ENCODE measurements at regions not wholly inside any gene's neighbourhood (a gene's known extent, or its start where the extent isn't known, plus 50 kb on each side); places are given as distances from the start of the nearest gene placed in this dataset.

GRCh38 chr6:16974704-16975359, 127.0 kb upstream of the STMND1 start:
- DNase-seq, result no peak

DNA sequence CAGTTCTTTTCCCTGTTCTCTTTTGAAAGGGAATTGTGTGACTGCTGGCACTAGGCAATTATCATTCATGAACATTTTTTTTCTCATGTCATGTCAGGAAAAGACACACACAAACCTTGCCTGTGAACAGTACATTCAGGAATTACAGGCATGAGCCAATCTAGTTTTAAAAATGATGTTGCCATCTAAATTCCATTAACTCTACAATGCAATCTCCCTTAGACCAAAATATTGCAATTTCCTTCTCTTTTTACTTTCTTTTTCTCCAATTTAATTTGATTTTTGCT, 127.5 kb upstream of the STMND1 start:
- no peak for DNase-seq

GRCh38 chr6:16973545-16974386, 128.1 kb upstream of the STMND1 start:
- no peak for DNase-seq

DNA sequence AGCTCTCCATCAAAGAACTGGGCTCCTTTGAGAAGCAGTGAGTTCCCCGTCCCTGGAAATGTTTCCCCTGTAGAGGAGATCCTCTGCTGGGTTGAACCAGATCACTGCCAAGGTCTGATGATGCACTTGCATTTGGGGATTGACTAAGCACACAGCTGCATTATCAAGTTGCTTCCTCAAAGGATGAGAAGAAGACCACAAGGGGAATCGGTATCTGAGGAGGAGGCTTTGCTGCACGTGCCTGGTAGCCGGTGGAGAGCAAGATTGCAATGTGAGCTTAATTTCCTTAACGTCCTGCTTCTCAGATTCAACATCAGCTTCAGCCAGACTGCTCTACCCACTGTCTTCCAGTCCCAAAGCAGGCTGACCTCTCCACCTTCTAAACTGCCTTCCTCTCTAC, 128.8 kb upstream of the STMND1 start:
- DNase-seq, result no peak

DNA sequence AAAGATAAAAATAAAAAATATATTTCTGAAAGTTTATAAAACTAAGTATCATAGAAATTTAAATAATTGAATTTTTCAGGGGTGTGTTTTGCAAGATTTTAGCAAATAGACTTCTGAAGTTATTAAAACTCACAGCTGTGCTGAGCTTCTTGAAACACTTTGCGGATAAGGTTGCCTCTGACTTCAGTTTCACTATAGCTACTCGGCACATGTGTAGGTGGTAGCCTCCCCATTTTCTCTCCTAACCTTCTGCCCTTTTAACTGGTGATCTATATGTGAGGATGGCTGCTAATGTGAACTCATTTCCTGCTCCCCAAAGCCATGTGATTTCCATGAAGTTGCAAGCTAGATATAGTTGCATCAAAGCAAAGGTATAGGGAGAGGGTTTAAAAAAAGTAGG, 129.3 kb upstream of the STMND1 start:
- no peak for DNase-seq

DNA sequence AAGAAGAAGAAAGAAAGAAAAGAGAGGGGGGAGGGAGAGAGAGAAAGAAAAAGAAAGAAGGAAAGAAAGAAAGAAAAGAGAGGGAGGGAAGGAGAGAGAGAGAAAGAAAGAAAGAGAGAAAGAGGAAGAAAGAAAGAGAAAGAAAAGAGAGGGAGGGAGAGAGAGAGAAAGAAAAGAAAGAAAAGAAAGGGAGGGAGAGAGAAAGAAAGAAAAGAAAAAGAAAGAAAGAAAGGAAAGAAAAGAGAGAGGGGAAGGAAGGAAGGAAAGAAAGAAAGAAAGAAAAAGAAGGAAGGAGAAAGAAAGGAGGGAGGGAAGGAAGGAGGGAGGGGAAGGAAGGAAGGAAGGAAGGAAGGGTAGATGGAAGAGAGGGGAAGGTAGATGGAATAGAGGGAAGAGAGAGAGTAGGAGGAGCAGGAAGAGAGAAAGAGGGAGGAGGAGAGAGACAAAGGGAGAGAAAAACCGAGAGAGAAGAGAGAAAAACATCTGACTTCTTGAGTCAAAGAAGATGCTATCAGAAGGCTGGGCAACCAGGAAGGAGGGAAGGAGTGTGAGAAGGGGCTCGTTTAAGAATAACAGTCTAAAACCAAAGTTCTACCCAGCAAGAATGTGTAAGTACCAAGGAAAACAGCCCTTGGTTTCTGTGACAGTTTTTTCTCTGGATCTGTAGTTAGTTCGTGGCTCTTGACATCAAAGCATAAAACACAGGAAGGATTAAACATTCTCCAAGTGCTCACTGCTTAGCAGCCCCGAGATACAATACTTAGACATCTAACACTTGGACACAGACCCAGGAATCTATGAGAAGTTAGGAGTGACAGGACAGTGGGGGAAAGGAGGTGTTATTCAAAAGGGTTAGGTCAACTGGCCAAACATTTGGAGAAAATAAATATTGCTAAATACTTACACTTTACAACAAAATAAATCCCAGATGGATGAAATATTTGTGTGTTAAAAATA, 131.9 kb upstream of the STMND1 start:
- no peak for DNase-seq

DNA sequence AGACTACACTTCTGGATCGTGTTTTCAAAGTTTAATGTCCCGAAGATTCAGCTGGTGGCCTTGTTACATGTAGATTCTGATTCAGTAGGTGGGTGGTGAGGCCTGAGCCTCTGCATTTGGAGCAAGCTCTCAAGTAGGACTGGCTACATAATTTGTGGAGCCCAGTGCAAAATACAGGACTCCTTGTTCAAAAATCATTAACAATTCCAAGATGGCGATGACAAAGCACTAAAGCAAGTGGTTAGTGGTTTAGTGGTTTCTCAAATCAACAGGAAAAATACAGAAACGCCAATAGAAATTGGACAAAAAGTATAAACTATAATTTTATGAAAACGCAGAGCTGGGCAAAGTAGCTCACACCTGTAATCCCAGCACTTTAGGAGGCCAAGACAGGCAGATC, 133.7 kb upstream of the STMND1 start:
- DNase-seq, result no peak

- no peak for DNase-seq
Measured at GRCh38 chr6:16967470-16967817, 134.4 kb upstream of the STMND1 start.

GRCh38 chr6:16966791-16967469, 134.9 kb upstream of the STMND1 start:
- DNase-seq, result no peak

DNA sequence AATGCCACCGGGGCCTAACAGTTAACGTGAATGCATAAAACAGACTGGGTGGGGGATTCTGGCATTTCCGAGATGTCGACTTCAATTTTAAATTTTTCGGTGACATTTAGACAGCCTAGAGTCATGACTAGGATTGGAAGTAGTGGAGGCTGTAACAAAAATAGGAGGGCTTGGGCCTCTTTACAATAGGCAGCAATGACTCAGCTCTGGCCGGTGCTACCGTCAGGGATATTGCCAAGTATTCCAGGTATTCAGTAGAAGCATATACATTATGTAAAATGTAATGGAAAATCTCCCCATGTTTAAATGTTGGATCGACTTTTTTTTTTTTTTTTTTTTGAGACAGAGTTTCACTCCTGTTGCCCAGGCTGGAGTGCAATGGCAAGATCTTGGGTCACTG, 136.2 kb upstream of the STMND1 start:
- no peak for DNase-seq

- peak; percentile 25 for DNase-seq
Measured at GRCh38 chr6:16964553-16965499, 137.0 kb upstream of the STMND1 start.

DNA sequence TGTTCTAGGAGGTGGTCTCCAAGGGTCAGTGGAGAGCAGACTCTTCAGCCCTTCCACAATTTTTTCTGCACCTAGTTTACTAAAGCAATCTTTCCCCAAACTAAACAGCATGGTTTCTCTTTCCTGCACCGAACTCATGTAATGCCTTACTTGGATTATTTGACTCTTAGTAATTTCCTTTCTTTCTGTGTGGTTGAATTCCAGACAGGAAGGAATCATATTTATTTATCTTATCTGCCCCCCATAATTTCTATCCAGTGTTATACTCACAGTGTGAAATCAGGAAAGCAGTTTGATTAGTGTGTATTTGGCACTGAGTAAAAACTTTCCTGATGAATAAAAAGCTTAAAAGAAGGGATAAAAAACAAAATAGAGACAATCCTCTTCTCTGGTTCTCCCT, 140.3 kb upstream of the STMND1 start:
- no peak for DNase-seq

DNA sequence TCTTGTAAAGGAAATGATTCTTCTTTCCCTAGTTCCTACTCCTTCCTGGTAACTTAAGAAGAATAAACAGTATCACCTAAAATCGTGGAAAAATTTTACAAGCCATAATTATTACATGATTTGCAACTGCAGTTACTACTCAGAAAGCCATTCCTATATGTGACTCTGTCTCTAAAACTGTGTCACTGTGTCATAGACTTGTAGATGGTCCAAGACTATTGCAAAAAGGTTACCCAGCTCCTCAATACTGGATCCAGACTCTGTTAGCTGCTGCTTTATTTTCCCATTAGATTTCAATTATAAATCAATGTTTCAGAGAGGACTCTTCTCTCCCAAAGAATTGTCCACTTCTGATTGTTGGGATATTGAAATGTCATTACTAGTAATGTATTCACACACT, 142.1 kb upstream of the STMND1 start:
- no peak for DNase-seq

DNA sequence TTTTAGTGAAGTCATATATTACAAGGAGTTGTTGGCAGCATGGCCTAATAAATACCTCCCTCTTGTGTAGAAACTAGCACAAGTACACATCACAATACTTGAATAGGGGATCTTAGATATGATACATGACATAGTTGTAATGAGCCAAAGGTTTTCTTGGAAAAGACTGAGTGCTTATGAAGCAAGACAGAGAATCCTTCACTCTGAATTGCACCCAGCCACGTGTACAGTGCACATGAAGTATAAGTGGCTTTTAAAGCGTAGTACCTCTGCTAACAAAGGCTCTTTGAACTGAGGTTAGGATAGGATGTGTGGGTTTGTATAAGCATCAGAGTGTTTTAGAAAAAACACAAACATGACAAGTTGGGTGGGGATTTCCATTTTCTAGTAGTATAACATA, 145.5 kb upstream of the STMND1 start:
- no peak for DNase-seq

- DNase-seq, result no peak
Measured at GRCh38 chr6:16955899-16956298, 146.0 kb upstream of the STMND1 start.

DNA sequence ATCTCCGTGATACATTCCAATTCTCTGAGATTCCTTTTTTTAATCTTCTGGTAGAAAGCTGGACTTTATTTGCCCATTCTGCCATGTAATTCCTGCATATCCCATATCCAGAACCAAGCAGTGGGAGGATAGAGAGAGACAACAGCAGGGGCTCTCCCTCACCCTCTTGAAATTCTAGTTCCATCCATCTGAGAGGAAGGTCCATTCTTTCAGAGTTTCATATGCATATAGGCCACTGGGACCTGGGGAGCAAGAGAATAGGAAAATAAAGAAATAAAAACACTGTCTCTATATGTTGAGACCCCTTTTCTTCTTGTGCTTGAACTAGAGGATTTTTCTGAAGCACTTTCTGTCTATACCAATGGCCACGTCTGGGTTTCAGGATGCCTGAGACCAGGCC, 147.9 kb upstream of the STMND1 start:
- DNase-seq, result no peak

GRCh38 chr6:16953446-16953845, 148.4 kb upstream of the STMND1 start:
- no peak for DNase-seq

GRCh38 chr6:16950825-16951495, 150.9 kb upstream of the STMND1 start:
- no peak for DNase-seq

DNA sequence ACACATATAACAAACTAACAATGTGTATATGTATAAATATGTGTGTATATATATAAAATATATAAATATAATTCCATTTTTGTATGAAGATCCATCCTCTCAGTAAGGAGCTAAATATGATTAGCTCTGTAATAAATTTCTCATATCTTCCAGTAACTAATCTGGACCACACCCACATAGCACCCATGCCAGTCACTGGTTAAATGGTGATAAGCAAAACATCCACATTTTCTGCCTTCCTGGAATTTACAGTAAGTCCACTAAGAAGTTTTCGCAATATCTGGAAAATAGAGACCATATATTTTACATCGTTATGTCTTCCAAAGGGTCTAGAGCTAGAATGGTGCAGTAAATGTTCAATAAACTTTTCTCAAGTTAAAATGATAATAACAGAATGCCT, 151.5 kb upstream of the STMND1 start:
- DNase-seq, result no peak

DNA sequence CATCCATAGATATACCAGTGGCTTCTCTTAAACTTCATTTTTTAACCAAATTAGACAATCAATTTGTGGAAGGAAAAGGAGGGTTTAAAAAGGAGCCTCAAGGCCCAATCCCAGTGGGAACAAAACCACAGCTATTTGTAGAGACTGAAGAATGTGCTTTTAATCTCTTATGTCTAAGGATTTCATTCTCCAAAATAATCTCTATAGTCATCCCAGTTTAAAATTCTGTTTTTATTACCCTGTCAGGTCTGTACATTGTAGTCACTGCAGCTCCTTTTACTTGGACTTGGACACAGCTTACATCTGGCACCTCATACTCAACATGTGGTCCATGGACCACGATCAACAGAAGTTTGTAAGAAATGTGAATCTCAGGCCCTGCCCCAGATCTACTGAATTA, 152.1 kb upstream of the STMND1 start:
- DNase-seq, result no peak

GRCh38 chr6:16948396-16948795, 153.5 kb upstream of the STMND1 start:
- DNase-seq, result no peak

Data from activated CD4-positive, alpha-beta T cell treated with anti-CD3 and anti-CD28 coated beads for 1 hour (primary cell).